Fibroblast of villous mesenchyme (primary cell): ENCODE measurements at regions not wholly inside any gene's neighbourhood (a gene's known extent, or its start where the extent isn't known, plus 50 kb on each side); places are given as distances from the start of the nearest gene placed in this dataset.

ENCODE experiments used
- DNase-seq: peaks from one replicate; pipeline ENCODE4 v3.0.0-alpha.2; 2010; ENCODE audit warnings: low read depth
- H3K4me3 ChIP-seq: 2 replicates; pipeline ENCODE4 v1.5.1; 2011; ENCODE audit warnings: low read depth, mild to moderate bottlenecking, low read length
- TF ChIP-seq, protein P1 (sequence below): IDR thresholded peaks from 2 replicates; pipeline ENCODE4 v1.5.1; 2012; ENCODE audit warnings: low read depth, mild to moderate bottlenecking, low read length; ENCODE audit not compliant: insufficient read depth

DNA sequence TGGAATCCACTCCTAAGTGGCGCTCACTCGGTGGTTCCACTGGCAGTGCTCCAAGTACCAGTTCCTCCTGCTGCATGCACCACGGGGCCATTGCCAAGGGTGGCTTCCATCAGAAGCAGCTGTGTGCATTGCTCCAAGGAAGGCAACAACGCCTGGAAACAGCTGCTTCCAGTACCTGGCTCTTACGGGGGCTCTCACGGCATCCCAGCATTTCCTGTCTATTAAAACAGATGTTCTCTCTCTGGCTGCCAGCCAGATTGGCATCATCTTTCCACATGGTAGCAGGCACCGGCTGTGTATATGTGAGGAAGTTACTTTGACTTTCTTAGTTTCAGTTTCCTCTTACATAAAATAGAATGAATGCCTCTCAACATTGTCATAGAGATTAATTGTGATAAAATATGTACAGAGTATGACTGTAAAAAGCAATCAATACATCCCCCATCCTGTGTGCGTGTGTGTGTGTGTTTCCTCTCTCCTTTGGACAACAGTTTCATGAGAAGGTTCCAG, 84.9 kb downstream of the CMPK2 start:
- H3K4me3 ChIP-seq: no peak overlapping the region
- peak; percentile 39 for DNase-seq

DNA sequence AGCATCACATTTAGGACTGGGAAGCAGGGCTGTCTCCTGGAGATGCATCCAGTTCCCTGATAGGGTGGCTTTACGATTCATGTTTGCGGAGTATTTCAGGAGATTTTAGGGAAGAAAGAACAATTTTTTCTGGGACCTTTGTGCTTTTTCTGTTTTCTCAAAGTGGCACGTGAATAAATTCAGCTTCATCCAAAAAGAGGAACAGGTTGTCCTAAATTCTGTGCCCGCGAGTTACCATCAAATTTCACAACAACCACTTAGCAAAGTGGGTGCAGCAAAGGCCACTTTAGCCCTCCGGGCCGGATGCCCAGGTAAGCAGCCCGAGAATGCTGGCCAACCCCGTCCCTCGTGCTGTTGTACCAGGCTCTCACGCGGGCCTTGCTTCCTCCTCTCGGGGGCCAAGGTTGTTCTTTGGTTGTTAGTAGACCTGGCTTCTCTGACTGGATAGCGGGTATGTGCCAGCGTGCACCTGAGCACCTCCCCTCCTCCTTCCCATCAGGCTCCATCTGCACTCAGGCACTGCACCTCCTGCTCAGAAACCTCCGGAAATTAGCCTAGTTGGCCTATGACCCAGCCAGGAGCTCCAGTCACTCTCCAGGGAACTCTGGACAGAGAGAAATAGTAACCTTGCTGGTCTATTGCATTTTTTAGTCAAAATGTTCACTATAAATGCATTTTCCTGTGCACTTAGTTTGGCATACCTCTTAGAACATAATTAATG, 83.0 kb downstream of the CMPK2 start:
- DNase-seq: no peak
- TF ChIP-seq, protein P1, sequence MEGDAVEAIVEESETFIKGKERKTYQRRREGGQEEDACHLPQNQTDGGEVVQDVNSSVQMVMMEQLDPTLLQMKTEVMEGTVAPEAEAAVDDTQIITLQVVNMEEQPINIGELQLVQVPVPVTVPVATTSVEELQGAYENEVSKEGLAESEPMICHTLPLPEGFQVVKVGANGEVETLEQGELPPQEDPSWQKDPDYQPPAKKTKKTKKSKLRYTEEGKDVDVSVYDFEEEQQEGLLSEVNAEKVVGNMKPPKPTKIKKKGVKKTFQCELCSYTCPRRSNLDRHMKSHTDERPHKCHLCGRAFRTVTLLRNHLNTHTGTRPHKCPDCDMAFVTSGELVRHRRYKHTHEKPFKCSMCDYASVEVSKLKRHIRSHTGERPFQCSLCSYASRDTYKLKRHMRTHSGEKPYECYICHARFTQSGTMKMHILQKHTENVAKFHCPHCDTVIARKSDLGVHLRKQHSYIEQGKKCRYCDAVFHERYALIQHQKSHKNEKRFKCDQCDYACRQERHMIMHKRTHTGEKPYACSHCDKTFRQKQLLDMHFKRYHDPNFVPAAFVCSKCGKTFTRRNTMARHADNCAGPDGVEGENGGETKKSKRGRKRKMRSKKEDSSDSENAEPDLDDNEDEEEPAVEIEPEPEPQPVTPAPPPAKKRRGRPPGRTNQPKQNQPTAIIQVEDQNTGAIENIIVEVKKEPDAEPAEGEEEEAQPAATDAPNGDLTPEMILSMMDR: no peak

More for the DNA sequence above, 84.9 kb downstream of the CMPK2 start:
- TF ChIP-seq, protein P1: no peak

DNA sequence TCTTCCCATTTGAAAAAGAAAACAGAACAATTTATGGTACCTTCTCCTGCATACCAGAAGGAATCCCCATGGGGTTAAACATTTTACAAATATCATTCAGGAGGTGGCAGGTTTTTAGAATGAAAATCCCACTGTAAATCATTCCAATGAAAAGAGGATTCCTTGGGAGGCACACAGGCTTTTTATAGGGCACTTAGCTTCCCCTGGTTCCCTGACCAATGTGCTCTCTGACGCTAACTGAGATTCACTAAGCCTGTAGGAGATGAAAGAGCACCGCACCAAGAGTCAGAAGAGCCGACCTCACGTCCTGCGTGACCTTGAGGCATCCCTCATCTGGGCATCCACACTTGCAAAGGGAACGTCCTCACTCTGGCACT, 82.5 kb downstream of the CMPK2 start:
- no peak for DNase-seq
- TF ChIP-seq, protein P1: no peak
- H3K4me3 ChIP-seq: no peak overlapping the region

More for the DNA sequence above, 83.0 kb downstream of the CMPK2 start:
- no peak overlapping the region for H3K4me3 ChIP-seq

DNA sequence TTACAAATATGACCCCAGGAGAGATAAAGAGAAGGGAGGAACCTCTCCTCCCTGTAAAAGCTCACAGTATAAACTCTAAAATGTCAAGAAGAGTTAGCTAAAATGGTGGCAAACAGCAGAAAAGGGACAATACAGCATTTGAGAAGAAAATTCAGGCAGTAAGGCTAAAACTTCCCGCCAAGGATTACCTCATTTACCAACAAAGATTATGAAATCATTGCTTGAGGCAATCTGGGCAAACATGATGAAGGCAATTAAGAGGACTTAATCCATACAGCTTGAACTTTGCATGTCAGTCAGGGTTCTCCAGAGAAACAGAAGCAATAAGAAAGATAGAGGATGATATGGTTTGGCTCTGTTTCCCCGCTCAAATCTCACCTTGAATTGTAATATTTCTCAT, 81.4 kb downstream of the CMPK2 start:
- no peak overlapping the region for H3K4me3 ChIP-seq
- TF ChIP-seq, protein P1: no peak
- DNase-seq: no peak

DNA sequence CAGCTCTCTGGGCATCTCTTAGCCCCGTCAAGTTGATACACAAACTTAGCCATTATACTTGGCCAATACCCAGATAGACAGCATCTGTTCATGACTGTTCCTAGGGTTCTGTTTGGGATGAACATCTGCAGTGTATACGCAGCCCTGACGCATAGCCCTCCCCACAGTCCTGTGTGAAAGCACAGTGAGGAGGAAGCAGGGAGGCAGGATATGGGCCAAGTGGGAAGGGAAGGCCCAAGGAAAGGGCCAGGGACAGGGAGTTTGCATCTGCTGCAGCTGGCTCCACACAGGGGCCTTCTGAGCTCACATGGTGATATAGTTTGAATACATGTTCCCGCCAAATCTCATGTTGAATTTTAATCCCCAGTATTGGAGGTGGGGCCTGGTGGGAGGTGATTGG, 80.2 kb downstream of the CMPK2 start:
- TF ChIP-seq, protein P1: no peak
- H3K4me3 ChIP-seq: no peak overlapping the region
- no peak for DNase-seq

DNA sequence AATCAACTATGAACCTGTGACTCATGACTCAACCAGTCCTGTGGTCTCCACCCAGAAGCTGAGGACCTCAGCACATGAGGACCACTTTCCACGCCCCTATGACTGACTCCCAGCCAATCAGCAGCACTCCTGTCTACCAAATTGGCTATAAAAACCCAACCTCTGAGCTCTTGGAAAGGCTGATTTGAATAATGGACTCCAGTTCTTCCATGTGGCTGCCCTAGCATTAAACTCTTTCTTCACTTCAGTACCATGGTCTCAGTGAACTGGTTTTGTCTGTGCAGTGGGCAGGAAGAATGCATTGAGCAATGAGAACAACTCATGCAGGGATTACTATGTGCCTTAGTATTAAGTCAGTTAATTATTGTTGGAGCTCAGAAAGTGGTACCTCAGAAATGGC, 78.3 kb downstream of the CMPK2 start:
- no peak overlapping the region for H3K4me3 ChIP-seq
- no peak for DNase-seq
- TF ChIP-seq, protein P1: no peak

DNA sequence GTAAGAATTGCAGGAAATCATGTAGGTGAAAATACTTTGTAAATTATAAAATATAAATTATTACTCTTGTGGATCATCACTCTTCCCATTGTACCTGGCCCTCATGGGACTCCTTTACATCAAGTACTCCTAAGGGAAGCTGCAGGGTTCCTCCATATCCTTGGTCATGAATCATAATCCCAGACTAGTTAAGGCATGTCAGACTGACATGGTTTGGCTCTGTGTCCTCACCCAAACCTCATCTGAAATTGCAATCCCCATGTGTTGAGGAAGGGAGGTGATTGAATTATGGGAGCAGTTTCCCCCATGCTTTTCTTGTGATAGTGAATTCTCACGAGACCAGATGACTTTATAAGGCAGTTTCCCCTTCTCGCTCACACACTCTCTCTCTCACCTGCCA, 77.1 kb downstream of the CMPK2 start:
- no peak overlapping the region for H3K4me3 ChIP-seq
- no peak for DNase-seq
- TF ChIP-seq, protein P1: no peak
